GM12864 (cell line): ENCODE measurements at regions not wholly inside any gene's neighbourhood (a gene's known extent, or its start where the extent isn't known, plus 50 kb on each side); places are given as distances from the start of the nearest gene placed in this dataset.

Experiments
- DNase-seq: peaks from one replicate; pipeline ENCODE4 v3.0.0-alpha.2; 2011; ENCODE audit warnings: low read depth
- H3K4me3 ChIP-seq: 2 replicates; pipeline ENCODE4 v1.5.1; 2011; ENCODE audit warnings: mild to moderate bottlenecking, low read depth, low read length, control low read depth
- TF ChIP-seq, protein P1 (sequence below): IDR thresholded peaks from 2 replicates; pipeline ENCODE4 v1.5.1; 2011; ENCODE audit warnings: low read depth, mild to moderate bottlenecking, moderate library complexity, low read length, control low read depth, inconsistent platforms; ENCODE audit errors: missing control alignments

GRCh38 chr13:70188567-70188966, 80.3 kb upstream of the KLHL1 start:
- no peak overlapping the region for H3K4me3 ChIP-seq
- no peak for DNase-seq
- TF ChIP-seq, protein P1, sequence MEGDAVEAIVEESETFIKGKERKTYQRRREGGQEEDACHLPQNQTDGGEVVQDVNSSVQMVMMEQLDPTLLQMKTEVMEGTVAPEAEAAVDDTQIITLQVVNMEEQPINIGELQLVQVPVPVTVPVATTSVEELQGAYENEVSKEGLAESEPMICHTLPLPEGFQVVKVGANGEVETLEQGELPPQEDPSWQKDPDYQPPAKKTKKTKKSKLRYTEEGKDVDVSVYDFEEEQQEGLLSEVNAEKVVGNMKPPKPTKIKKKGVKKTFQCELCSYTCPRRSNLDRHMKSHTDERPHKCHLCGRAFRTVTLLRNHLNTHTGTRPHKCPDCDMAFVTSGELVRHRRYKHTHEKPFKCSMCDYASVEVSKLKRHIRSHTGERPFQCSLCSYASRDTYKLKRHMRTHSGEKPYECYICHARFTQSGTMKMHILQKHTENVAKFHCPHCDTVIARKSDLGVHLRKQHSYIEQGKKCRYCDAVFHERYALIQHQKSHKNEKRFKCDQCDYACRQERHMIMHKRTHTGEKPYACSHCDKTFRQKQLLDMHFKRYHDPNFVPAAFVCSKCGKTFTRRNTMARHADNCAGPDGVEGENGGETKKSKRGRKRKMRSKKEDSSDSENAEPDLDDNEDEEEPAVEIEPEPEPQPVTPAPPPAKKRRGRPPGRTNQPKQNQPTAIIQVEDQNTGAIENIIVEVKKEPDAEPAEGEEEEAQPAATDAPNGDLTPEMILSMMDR = no peak

GRCh38 chr13:70183041-70183440, 74.8 kb upstream of the KLHL1 start:
- TF ChIP-seq, protein P1 = no peak
- no peak overlapping the region for H3K4me3 ChIP-seq
- DNase-seq = no peak
